ENCODE measurements at regions not wholly inside any gene's neighbourhood (a gene's known extent, or its start where the extent isn't known, plus 50 kb on each side); places are given as distances from the start of the nearest gene placed in this dataset.

- no peak for TF ChIP-seq CTCF (IDR thresholded peaks at IDR 0.05)
- no peak for TF ChIP-seq POLR2A (IDR thresholded peaks at IDR 0.05)
Observed at GRCh38 chr12:91241756-91242155, 59.1 kb upstream of the DCN start.

Data from uterus (tissue), 2 donors.